HG03159 (cell line): ENCODE measurements at regions not wholly inside any gene's neighbourhood (a gene's known extent, or its start where the extent isn't known, plus 50 kb on each side); places are given as distances from the start of the nearest gene placed in this dataset.

Experiments
- ATAC-seq: cut with Tn5 transposase; IDR thresholded peaks from one replicate; pipeline ENCODE4 v1.9.1; 2021; ENCODE audit warnings: mild to moderate bottlenecking, moderate library complexity; ENCODE audit not compliant: unreplicated experiment

- ATAC-seq, result no peak
Measured at GRCh38 chr15:35852818-35853624, 307.1 kb upstream of the DPH6 start.

DNA sequence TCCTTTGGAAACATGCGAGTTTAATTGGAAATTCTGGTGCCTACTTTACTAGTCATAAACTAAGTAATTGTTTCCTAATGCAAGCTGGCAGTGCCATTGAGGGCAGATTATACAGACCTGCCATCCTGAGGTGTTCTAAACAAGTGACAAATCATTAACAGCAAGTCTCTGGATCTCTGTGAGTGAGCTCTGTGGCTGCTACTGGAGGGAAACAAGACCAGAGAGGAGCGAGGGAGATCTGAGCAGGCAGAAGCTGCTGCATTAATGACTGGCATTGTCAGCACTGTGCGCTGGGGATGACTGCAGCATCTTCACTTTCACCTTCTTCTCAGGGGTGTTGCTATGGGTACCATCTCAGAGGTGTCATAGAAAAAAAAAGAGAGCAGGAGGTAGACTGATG lies 308.4 kb upstream of the DPH6 start:
- no peak for ATAC-seq

- ATAC-seq, result no peak
Measured at GRCh38 chr15:35857567-35858226, 311.7 kb upstream of the DPH6 start.

DNA sequence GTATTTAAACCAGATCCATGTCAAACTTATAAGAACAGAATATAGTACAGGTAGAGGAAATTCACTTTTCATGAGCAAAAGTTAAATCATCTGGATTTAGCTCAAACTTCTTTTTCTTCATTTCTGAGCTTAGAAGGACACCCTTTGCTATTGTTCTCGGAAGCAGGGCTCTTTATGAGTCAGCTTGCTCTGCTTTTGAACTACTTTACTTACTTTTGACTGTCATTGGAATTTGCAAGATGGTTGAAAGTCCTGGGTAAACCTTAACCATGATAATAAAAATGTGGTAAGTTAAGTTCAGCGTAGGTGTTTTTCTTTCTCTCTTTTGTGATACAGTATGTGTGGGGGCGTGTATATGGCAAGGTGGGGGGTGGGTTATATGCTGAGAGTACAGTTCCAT lies 312.7 kb upstream of the DPH6 start:
- no peak for ATAC-seq

DNA sequence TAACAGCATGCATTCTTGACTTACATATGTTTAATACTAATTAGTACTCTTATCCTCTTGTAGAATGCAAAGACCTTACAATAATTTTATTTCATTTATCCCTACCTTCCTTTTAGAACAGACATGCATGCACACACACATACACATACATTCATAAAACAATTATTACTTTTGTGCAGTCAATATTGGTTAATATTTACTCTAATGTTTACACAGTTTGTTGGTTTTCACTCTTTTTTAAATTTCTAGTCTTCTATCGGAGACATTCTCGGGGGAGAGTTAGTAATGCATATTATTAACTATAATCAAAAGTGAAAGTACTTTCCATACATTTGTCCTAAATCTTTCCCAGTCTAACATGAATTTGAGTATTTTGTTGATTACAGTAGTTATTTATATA lies 317.7 kb upstream of the DPH6 start:
- no peak for ATAC-seq

- ATAC-seq, result no peak
Measured at GRCh38 chr15:35867356-35867755, 321.4 kb upstream of the DPH6 start.

DNA sequence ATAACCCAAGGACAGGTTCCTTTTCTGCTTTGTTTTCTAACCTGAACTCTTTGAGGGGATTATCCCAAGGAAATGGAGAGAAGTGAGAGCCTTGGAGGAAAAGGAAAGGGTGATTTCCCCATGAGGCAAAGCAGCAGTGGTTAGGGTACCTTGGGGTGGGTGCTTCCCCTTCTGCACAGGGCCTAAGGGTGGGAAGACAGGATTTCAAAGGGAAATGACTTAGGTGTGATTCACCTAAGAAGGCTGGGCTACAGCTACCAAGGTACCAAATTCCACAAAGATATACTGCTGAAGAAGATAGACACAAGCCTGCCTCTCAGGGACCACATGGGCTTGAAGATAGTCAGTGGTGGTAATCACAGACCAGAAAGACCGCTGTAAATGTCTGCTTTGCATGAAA lies 325.3 kb upstream of the DPH6 start:
- no peak for ATAC-seq

GRCh38 chr15:35871812-35872211 lies 325.8 kb upstream of the DPH6 start:
- ATAC-seq, result no peak

DNA sequence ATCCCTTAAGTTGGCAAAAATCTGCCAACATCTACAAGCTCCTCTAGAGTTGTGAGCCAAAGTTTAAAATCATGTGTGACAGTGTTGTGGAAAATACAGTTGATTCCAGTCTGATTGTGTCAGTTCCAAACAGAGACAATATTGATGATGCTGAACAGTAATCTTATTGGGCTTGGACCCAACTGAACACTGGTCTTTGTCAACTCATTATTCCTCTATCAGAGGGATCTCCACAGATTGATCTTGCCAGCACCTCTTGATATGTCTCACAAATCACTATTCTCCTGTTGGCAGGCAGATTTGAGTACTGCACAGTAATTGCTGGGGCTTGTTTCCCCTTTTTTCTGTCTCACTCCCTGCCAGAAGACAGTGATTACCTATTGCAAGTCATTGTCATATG lies 326.6 kb upstream of the DPH6 start:
- no peak for ATAC-seq

- ATAC-seq, result no peak
Measured at GRCh38 chr15:35874260-35874905, 328.4 kb upstream of the DPH6 start.

- ATAC-seq, result no peak
Measured at GRCh38 chr15:35876762-35877161, 330.8 kb upstream of the DPH6 start.

DNA sequence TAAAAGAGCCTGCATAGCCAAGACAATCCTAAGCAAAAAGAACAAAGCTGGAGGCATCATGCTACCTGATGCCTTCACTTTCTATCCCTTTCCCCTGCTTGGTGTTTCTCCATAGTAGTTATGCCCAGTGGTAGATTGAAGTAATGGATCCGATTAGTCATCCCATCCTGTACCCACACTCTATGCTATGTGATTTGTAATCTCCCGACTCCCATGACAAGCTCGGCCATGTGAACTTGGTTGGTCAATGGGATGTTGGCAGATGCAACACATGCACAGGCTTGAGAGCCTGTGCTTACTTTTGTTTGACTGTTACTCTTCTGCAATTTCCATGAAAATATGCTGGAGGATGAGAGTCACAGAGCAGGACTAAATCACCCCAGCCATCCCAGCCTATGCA lies 334.9 kb upstream of the DPH6 start:
- no peak for ATAC-seq

DNA sequence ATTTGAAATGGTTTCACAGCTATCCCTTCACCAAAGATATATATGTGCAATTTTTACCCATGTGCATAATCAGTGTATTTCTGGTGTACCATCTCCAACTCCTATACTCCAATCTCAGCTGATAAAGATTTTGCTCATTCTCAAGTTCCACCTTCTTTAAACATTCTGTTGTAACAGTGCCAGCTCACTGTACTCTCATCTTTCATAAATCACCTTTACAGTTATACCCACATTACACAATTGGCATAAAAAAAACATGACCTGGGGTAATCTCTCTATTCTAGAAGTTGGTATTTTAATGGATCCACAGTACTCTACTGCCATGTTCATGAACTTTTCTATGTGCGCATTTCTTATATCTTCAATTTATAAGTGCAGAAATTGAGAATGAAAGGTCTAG lies 339.9 kb upstream of the DPH6 start:
- no peak for ATAC-seq

DNA sequence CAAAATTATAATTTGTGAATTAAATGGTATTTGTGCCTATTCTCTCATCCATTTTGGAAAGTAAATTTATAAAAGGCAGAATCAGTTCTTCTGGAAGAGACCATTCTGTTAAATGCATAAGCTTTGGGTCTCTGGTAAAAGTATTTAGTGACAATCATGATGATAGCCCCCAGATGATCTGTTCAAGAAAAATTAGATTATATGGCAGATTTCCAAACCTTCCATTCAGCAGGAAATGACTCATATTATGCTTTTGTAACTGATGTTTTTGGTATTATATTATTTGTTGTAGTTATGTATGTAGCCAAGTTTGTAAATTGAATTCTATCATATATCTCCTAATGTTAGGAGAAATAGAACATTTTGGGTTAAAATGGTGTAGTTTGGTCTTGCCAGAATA lies 340.8 kb upstream of the DPH6 start:
- no peak for ATAC-seq

DNA sequence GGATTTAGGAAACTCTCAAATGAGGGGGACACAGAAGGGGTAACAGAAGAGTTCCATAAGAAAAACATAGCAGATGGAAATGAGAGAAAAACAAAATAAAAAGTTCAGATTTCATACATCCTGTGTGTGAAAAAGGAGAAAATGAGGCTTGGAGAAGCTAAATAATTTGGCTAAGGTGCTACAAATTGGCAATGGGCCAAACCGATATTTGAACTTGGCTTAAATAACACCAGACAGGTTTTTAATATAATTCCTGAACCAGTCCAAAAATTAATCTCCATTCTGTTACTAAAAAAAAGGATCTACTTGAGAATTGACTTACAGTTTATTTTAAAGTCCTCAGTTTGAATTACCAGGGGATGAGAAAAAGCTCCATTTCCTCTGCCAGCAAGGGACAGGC lies 342.9 kb upstream of the DPH6 start:
- ATAC-seq, result no peak

GRCh38 chr15:35907511-35907910 lies 361.5 kb upstream of the DPH6 start:
- no peak for ATAC-seq

DNA sequence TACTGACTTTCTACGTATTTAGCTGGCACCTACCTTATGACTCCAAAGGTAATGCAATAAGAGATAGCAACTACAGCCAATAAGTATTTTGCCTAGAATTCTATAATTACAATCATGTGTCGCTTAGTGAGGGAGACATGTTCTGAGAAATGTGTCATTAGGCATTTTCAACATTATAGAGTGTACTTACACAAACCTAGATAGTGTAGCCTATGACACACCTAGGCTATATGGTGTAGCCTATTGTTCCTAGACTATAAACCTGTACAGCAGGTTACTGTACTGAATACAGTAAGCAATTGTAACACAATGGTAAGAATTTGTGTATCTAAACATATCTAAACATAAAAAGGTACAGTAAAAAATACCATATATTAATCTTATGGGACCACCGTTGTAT lies 363.4 kb upstream of the DPH6 start:
- ATAC-seq, result no peak

GRCh38 chr15:35910227-35910626 lies 364.3 kb upstream of the DPH6 start:
- ATAC-seq, result no peak

- no peak for ATAC-seq
Measured at GRCh38 chr15:35911052-35911777, 365.2 kb upstream of the DPH6 start.

- ATAC-seq, result no peak
Measured at GRCh38 chr15:35912196-35912595, 366.2 kb upstream of the DPH6 start.

DNA sequence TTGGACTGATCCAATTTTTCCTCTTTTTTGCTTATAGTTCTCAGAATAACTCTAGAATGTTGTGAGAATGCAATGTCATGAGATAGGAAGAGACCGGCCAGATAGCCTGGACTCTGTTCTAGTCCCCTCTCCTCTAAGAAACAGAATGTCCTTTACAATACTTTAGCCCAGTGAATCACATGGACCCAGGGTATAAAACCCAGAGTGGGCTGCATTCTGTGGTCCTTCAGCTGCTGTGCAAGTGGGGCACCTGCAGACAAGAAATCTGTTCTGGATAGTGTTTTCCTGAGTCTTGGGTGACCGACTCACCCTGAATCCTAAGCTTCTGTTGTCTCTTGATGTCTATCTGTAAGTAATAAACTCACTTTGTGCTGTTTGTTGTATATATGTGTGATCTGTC lies 368.6 kb upstream of the DPH6 start:
- no peak for ATAC-seq

DNA sequence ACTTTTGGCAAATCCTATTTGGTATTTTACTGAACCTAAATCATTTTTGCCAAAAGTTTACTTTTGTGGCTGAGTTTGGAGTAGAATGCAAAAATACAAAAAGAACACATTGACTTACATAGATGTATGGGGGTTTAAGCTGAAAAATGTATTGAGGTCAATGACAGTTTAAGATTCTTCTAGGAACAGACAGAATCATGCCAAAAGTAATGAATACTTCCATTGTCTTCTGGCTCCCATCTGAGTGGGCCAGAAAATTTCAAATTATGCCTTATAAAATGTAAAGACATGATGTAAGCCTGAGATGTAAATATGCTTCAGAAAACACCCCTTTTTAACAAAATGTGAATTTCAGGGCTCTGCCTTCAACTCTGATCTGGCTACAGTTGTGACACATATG lies 375.1 kb upstream of the DPH6 start:
- ATAC-seq, result no peak
